C4-2B (cell line): ENCODE measurements at regions not wholly inside any gene's neighbourhood (a gene's known extent, or its start where the extent isn't known, plus 50 kb on each side); places are given as distances from the start of the nearest gene placed in this dataset.

Source experiments
- ZFX ChIP-seq: fragments of 450-650 bp; IDR thresholded peaks from 2 replicates; pipeline ENCODE4 v1.6.1; 2017
- TF ChIP-seq, protein P1 (sequence below): fragments of 450-650 bp; conservative IDR thresholded peaks from 2 replicates; pipeline ENCODE4 v1.5.1; 2017; ENCODE audit warnings: mild to moderate bottlenecking

- TF ChIP-seq, protein P1, sequence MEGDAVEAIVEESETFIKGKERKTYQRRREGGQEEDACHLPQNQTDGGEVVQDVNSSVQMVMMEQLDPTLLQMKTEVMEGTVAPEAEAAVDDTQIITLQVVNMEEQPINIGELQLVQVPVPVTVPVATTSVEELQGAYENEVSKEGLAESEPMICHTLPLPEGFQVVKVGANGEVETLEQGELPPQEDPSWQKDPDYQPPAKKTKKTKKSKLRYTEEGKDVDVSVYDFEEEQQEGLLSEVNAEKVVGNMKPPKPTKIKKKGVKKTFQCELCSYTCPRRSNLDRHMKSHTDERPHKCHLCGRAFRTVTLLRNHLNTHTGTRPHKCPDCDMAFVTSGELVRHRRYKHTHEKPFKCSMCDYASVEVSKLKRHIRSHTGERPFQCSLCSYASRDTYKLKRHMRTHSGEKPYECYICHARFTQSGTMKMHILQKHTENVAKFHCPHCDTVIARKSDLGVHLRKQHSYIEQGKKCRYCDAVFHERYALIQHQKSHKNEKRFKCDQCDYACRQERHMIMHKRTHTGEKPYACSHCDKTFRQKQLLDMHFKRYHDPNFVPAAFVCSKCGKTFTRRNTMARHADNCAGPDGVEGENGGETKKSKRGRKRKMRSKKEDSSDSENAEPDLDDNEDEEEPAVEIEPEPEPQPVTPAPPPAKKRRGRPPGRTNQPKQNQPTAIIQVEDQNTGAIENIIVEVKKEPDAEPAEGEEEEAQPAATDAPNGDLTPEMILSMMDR: no peak
- TF ChIP-seq ZFX: no peak
Observed at GRCh38 chr1:103931891-103932290, 182.2 kb downstream of the AMY1C start.
